Ammon's horn (tissue), 1 donor: ENCODE measurements at regions not wholly inside any gene's neighbourhood (a gene's known extent, or its start where the extent isn't known, plus 50 kb on each side); places are given as distances from the start of the nearest gene placed in this dataset.

Experiments used
- DNase-seq: peaks from one replicate; pipeline ENCODE4 v3.0.0-alpha.2; 2016; ENCODE audit warnings: low spot score

DNA sequence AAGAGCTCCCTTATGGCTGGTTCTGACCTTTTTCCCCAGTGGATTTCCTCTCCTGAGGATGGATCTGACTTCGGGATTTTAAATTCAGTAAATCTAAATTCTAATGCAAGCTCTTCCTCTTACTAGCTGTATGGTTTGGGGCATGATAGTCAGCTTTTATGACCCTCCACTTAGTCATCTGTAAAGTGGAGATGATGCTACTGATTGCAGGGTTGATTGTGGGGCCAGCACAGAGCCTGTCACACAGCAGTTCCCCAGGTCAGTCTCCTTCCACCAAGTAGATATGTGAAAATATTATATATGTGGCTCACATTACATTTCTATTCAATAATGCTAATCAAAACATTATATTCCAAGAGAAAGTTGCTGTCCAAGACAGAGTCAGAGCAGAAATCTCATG lies 141.3 kb upstream of the UBE2E1 start:
- no peak for DNase-seq

GRCh38 chr3:23665741-23666140 lies 140.0 kb upstream of the UBE2E1 start:
- DNase-seq = no peak

- DNase-seq = no peak
Observed at GRCh38 chr3:23666818-23667217, 138.9 kb upstream of the UBE2E1 start.

DNA sequence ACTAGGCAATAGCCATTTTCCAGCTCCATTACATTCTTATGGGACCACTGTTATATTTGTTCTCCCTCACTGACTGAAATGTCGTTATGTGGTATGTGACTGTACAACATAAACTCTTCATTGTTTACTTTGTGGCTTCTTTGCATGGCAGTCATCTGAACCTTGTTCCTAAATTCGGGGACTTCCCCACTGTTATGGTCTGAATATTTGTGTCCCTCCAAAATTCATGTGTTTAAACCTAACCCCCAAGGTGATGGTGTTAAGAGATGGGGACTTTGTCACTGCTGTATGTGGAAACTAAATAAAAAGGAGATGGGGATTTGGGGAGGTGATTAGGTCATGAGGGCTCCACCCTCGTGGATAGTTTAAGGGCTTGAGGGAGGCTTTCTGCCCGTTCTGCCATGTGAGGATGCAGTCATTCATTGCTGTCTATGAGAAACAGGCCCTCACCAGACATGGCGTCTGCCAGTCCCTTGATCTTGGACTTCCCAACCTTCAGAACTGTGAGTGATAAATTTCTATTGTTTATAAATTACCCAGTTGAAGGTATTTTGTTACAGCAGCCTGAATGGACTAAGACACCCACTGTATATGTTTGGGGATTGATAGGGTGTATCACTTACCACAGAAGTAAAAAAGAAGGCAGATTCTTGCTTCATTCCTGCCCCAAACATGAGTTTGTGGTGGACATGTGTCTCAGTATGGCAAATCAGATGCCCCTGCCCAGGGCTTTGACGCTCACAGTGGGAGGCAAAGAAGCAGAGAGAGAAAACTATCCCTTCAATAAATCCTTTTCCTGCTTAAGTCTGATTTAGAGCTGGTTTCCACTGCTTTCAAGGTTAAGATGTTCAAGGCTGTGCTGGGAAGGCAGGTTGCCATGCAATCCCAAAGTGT lies 138.0 kb upstream of the UBE2E1 start:
- DNase-seq = no peak

- no peak for DNase-seq
Observed at GRCh38 chr3:23668430-23668904, 137.3 kb upstream of the UBE2E1 start.

GRCh38 chr3:23669541-23670255 lies 136.1 kb upstream of the UBE2E1 start:
- DNase-seq = no peak

DNA sequence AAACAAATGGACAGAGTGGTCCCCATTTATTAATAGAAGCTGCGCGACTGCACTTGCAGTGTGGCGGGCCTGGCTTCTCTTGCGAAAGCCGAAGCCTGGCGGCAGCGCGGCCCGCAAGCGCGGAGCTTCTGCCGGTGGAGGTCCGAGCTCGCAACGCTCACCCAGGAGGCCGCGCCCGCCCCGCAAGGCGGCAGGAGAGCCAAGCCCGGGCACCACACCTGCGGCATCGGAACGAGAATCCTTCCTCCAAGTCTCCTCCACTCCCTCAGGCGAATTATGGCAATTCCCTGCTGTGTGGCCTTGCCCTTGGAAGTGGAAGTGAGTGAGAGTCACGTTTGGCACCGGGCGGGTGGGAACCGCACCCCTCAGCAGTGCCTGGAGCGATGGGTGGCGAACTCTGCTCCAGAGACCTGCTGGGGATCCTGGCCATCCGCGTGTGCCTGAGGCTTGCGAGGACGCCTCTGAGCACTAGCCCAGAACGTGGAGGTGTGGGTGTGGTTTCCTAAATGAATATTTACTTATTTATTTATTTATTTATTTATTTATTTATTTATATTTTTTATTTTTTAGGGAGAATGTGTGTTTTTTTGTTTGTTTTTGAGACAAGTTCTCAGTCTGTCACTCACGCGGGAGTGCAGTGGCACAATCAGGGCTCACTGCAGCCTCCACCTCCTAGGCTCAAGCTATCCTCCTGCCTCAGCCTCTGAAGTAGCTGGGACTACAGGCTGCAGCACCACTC lies 133.7 kb upstream of the UBE2E1 start:
- peak; percentile 17 for DNase-seq

GRCh38 chr3:23672628-23673027 lies 133.1 kb upstream of the UBE2E1 start:
- no peak for DNase-seq

DNA sequence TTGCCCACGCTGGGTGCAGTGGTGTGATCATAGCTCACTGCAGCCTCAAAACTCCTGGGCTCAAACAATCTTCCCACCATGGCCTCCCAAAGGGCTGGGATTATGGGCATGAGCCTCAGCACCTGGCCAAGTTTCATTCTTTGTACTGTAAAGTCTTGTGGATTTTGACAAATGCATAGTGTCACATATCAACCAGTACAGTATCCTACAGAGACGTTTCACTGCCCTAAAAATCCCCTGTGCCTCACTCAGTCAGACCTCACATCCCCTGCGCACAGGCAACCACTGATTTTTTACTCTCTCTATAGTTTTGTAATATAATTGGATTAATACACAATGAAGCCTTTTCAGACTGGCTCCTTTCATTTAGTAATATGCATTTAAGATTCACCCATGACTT lies 130.7 kb upstream of the UBE2E1 start:
- DNase-seq = no peak

DNA sequence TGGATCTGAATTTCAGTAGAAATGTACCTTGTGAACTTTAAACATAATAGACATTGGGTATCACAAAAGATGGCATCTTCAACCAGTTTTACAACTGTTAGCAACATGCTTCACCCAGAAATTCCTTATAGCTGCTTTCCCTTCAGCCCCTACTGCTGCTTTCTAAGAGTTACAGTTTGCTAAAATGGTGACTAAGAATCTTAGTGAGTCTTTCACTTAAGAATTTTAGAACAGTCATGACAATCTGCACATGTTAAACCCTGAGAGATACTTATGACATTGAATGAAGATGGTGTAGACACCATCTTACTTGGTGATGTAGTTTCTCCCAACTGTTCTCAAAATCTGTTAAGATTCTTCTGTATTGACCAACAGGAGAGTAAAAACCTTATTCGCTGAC lies 129.7 kb upstream of the UBE2E1 start:
- DNase-seq = no peak

DNA sequence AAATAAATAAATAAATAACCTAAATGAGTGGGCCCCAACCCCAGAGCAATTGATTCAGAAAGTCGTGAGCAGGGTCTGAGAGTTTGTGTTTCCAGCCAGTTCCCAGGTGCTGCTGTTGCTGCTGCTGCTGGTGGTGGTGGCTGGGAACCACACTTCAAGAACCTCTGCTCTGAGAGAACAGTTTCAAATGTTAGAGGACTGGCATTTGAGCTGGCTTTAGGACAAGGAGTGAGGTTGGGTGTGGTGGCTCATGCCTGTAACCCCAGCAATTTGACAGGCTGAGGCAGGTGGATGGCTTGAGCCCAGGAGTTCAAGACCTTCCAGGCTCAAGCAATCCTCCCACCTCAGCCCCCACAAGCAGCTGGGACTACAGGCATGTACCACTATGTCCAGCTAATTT lies 123.1 kb upstream of the UBE2E1 start:
- no peak for DNase-seq

DNA sequence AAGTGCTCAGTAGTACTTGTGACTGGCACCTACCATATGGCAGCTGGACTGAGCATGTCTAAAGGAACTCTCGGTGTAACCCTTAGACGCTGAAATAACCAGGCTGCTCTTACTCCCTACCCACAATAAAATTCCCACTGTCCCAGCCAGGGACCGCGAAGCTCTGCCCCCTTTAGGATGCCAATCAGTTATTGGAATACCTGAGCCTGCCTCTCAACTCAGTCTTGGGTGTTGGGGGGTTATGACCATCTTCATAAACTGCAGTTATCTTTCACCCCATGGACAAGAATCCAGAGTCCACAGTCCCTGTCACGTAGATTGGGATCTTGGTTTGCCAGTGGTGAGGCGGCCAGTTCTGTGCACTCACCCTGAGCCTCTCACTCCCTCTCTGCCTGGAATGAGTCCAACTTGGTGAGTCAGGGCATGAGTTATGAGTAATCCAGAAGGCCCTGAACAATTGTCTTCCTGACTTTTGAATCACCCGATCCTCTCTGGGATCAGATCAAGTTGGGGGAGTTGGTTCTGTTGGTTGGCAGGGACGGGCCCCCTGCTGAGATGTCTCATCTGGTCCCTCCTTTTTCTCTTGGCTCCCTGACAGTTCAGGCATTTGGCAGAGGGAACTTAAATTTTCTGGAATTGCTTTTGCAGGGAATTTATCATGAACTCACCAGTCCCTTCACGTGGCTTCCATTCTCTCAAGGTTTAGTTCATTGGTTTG lies 120.1 kb upstream of the UBE2E1 start:
- DNase-seq = peak; percentile 71

- DNase-seq = no peak
Observed at GRCh38 chr3:23686519-23686918, 119.2 kb upstream of the UBE2E1 start.

- DNase-seq = no peak
Observed at GRCh38 chr3:23691357-23691895, 114.3 kb upstream of the UBE2E1 start.

- no peak for DNase-seq
Observed at GRCh38 chr3:23696842-23697241, 108.9 kb upstream of the UBE2E1 start.

DNA sequence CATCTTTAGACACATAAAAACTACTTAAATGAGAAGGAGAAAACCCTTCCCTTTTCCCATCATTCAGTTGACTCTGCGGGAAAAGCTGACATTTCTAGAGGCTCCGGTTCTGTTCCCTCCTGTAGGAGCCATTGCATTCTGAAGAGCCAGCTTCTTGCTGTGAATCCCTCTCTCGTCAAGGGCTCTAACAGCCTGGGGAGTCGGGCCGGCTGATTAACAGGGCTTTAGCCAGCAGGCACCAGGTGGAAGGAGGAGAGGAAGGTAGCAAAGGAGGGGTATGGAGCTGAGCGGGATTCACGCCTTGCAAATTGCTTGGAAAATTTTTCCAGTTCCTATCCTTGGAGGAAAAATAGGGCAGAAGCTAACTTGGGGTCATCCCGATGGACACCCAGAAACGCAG lies 108.3 kb upstream of the UBE2E1 start:
- no peak for DNase-seq

GRCh38 chr3:23698652-23699313 lies 107.0 kb upstream of the UBE2E1 start:
- no peak for DNase-seq

DNA sequence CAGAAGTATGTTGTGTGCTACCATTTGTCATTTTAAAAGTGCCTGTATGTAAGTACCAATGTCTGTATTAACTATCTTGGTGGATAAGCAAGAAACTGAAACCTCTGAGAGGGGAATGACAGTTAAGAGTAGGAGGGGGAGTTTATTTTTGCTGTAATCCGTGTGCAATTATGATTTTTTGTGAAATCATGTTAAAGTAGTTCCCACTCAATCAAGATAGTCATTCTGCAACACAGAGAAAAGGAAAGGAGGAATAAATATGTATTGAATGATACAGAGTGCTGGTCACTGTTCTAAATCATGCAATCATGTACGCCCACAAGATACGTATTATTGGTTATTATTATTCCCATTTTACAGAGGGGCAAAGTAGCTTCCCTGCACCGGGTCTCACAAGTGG lies 105.1 kb upstream of the UBE2E1 start:
- DNase-seq = no peak

DNA sequence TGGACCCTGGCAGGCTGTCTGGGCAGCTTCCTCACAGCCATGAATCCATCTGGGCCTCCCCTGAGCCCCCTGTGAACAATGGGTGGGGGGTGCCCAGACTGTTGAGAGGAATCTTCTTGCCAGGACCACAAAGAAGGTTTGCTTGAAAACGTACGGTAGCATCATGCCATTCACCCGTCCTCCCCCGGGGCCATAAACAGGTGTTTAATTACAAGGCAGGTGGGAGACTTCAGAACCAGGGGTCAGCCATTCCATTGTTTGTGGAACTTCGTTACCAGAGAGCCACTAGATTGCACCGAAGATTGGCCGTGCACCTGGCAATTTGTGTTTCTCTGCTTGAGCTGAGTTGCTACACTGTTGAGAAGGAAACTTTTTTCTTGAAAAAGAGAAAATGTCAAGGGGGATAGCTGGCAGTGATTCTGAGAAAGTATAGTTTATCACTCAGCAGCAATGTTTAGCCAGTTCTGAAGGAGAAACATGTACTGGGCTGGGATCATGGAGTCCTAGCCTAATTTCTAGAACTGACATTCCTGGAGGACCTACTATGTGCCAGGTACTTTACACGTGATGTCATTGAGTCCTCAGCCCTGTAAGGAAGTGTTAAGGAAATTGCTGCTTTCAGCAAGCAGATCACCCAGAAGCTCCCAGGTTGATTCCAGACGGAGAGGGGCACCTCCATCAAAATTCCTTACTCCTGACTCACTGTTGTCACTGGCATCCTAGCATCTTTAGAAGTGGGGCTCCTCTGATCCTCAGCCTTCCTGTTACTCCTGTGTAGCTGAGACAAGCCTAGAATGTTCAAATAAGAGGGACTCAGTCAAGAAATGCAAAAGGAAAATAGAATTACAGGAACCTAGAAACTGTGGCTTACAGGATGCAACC lies 103.8 kb upstream of the UBE2E1 start:
- no peak for DNase-seq

DNA sequence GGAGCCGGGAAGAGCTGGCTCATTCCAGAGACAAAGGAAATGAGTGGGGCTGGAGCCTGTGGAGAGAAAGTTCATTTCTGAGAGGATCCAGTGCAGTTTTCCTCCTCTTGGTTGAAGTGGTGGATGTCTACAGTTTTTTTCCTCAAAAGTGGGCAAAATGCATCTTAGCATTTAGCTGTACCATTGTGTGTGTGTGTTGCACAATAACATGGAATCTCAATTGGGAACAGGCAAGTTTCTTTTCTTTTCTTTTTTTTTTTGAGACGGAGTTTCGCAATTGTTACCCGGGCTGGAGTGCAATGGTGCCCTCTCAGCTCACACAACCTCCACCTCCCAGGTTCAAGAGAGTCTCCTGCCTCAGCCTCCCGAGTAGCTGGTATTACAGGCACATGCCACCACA lies 101.5 kb upstream of the UBE2E1 start:
- DNase-seq = no peak
